GM18507 (cell line): ENCODE measurements at regions not wholly inside any gene's neighbourhood (a gene's known extent, or its start where the extent isn't known, plus 50 kb on each side); places are given as distances from the start of the nearest gene placed in this dataset.

Experiments
- DNase-seq: peaks from one replicate; pipeline ENCODE4 v3.0.0; 2011; ENCODE audit warnings: low read depth; ENCODE audit not compliant: insufficient read length; ENCODE audit errors: extremely low spot score
- FAIRE-seq: peaks from 2 replicates; lab custom pipeline; 2011; peaks lifted over from hg19 to GRCh38; lab: Jason Lieb, UNC

DNA sequence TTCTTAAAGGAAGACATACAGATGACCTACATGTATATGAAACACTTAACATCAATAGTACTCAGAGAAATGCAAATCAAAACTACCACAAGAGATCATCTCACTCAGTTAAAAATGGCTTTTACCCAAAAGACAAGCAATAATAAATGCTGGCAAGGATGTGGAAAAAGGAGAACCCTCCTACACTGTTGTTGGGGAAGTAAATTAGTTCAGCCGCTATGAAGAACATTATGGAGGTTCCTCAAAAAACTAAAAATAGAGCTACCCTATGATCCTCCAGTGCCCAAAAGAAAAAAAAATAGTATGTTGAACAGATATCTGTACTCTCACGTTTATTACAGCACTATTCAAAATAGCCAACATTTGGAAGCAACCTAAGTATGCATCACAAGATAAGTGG, 1579.4 kb upstream of the TMEFF2 start:
- FAIRE-seq: no peak
- DNase-seq: no peak

DNA sequence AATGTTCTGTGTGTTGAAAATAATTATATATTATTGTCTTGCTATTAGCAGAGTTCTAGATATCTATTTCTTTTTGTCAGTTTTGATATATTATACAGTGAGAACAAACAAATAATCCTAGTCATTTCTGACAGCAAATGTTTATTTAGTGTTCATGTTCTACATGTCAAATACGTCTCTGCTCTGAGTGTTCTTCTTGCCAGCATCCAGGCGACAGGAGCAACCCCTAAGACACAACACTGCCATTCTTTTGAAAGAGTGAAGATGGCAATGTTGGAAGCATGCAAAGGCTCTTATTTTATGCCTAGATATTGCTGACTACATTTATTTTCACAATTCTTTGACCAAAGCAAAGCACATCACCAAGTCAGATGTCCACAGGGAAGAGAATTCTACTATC, 1556.6 kb upstream of the TMEFF2 start:
- FAIRE-seq: no peak
- no peak for DNase-seq

DNA sequence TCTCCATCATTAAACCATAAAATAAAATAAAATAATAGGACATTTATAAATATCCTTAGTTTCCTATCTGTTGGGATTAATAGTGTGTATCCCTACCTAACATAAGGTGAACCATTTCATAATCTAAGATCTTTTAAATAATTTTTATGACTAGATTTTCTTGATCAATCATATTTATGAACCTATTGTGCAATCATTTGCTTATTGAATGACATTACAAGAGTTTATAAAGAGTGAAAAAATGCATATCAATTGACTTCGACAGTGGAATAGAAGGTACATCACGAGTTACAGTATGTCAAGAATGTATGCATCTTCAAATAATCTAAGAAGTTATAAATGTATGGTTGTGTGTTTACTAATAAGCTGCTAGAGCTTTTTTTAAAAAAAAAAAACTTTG, 1554.8 kb upstream of the TMEFF2 start:
- FAIRE-seq (no peak), DNase-seq (no peak)

DNA sequence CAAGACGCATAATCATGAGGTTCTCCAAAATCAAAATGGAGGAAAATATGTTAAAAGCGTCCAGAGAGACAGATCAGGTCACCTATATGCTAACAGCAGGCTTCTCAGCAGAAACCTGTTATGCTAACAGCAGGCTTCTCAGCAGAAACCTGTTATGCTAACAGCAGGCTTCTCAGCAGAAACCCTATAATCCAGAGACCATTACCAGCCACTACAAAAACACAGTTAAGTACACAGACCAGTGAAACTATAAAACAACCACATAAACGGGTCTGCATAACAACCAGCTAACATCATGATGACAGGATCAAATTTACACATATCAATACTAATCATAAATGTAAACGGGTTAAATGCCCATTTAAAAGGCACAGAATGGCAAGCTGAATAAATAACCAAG, 1548.4 kb upstream of the TMEFF2 start:
- no peak for DNase-seq
- no peak for FAIRE-seq

DNA sequence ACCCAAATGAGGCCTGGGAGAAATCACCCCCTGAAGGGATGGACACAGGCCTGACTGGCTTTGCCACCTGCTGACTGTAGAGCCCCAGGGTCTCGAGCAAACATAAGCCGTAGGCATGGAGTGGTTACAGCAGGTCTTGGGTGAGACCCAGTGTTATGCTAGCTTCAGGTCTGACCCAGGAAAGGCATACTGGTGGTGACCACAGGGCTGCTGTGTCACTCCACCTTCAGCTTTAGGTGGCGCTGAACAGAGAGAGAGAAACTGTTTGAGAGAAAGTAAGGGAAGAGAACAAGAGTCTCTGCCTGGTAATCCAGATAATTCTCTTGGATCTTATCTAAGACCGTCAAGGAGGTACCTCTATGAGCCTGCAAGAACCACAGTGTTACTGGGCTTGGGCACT, 1544.2 kb upstream of the TMEFF2 start:
- DNase-seq: no peak
- FAIRE-seq: no peak

DNA sequence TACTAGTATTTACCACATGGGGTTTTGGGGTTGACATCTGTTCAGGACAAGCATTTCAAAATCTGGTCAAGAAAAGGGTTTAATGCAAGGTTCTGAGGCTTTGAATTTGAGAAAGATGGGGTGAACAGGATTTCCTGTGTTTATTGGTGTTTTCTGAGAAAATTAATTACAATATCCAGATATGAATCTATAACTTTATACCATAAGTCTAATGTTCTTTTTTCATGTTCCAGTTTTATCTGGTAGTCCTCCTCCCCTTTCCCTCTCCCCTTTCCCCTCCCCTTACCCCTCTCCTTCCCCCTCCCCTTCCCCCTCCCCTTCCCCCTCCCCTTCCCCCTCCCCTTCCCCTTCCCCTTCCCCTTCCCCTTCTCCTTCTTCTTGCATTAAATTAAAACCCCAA, 1518.2 kb upstream of the TMEFF2 start:
- FAIRE-seq (no peak), DNase-seq (no peak)

DNA sequence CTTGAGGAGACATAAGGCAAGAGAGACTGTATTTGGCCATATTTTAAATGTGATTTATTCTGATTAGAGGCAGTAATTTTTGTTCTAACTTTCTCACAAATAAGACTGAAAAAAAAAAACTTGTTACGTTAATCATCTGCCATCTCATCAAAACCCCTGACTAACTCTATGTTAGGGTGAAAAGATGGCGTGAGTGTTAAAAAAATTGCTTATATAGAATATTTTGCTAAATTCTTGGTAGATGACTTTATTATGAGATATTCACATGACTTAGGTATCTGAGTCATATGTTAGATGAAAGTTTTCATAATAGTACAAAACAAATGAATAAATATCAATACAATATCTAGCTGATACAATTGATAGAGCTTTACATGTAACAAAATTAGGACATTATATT, 1508.7 kb upstream of the TMEFF2 start:
- no peak for FAIRE-seq
- no peak for DNase-seq

DNA sequence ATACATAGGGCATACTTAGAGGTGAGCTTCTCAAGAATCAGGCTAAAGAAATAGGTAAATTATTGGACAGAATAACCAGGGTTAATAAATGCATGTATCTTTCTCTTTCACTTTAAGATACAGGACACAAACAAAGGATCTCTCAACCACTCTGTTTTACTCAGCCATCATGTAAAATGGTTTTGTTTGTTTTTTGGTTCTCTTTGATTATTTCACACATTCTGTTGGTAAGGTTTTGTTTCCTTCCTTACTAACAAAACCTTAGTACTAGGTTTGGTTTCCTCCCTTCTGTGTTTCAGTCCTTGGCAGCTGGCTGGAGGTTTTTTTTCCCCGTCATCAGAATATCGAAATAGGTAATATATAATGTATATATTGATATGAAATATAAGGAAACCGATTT, 1506.8 kb upstream of the TMEFF2 start:
- FAIRE-seq: no peak
- DNase-seq: no peak

DNA sequence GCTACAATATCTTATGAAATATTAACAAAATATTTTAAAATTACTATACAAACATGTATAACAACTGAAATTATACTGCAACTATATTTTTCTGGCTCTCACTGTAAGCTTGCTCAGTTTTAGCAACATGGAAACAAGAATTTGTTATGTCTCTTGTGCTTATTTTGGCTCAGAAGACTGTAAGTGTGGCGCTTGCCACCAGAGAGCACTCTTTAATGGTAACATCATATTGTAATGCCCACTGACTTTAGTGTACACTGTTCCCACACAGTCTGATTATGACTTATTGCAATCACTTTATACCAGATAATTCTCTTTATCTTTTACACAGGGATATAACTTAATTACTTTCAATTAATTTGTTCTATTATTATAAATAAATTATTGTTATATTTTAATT, 1500.6 kb upstream of the TMEFF2 start:
- FAIRE-seq (no peak), DNase-seq (no peak)

DNA sequence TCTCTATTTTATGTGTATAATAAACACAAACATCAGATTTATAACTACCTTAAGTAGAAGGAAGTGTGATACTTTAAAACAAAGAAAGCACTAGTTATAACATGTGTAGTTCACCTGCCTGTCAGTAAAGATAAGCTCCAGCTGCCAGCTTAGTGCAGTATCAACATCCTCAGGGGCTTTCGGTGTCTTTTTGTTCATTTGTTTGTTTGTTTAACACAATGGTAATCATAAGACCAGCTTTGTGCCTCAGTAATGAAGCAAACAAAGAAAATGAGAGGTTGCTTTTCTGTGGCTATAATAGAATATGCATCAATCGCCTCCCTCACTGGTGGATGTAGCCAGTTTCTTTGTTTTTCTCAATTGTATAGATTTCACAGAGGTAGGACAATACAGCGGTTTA, 1499.0 kb upstream of the TMEFF2 start:
- no peak for FAIRE-seq

DNA sequence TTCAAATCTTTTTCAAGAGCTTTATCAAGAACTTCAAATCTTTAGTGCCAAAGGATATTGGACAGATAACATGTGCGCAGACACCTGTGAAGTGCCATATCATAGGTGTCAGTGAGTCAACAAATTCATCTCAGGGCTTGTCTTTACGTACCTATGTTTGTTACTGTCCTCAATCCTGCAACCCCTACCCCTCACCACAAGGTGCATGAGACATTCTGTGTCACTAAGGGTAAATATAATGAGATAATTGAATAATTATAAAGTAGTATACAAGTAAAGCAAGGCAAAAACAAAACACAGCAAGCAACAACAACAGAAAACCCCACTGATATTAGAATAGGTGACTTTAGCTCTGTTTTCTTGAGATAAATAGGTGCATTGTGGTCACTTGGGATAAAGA, 1495.8 kb upstream of the TMEFF2 start:
- no peak for DNase-seq

More for the DNA sequence above, 1499.0 kb upstream of the TMEFF2 start:
- no peak for DNase-seq

DNA sequence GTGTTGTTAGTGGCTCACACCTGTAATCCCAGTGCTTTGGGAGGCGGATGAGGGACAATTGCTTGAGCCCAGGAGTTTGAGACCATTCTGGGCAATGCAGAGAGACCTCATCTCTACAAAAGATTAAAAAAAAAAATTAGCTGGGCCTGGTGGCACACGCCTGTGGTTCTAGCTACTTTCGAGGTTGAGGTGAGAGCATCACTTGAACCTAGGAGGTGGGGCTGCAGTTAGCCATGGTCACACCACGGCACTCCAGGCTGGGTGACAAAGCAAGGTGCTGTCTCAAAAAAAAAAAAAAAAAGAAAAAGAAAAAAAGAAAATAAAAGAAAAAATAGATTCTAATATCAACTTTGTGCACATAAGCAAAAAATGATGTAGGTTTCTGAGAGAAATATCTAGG, 1492.5 kb upstream of the TMEFF2 start:
- no peak for DNase-seq
- FAIRE-seq: no peak

More for the DNA sequence above, 1495.8 kb upstream of the TMEFF2 start:
- no peak for FAIRE-seq

DNA sequence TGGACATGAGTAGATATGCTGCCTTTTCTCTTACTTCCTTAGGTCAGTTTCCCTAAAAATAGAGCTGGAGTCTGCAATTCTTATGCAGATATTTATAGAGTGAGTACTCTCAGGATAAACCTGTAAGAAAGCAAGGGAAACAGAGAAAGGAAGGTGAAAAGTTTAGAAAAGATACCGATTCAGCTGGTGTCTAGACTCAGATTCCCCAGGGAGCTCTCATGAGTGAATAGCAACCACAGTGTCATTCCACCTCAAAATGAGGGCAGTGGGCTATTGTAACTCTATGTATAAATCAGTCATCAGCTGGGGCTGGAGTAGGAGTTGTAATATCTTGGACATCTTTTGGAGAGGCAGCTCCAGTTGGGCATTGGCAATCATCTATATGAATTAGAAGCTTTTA, 1485.1 kb upstream of the TMEFF2 start:
- DNase-seq (no peak), FAIRE-seq (no peak)

DNA sequence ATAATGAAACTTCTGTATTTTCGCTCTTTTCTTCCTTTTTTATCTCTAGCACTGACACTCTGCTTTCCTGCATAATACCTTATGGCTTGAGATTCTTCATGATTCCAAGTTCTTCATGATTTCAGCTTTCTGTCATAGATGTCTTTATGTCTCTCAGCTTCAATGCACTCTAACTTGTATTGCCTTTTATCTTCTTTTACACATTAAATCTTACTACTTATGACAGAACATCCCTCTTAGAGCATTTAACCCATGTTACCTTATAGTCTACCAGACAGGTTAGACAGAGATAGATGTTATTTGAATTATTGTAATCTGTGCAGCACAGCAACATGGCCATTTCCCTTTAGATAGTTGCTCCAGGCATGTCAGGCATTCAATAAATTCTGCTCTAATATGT, 1475.7 kb upstream of the TMEFF2 start:
- no peak for FAIRE-seq

DNA sequence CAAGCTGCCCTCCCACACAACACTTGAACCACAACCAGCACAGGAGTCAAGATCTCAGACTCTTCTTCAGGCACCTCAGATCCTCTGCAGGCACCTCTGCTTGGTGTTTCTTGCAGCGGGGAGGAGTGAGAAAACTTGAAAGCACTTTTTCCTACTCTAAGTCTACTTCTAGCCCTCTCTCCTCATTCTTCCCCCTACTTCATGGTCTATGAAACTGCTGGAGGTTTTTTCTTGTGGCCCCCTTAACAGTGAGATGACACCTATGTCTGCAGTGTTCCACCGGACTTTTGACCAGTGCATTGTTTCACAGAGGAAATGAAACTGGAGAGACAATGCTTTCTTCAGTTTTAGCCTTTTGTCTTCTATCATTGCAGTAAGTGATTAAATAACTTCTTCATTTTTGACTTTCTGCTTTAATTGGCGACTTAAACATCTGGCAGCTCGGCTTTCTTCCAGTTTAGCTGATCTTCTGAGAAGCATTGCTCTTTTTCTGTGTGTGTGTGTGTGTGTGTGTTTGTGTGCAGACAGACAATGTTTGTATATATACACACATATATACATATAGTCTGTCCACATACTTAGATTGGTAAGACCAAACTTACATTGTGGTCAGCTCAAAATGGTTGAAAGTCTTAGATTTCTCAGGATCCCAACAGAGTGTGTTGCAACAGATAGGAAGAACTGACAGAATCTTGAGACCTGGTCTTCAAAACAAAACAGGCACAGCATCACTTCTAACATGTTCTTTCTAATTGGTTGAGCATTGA, 1474.0 kb upstream of the TMEFF2 start:
- FAIRE-seq (no peak), DNase-seq (no peak)

More for the DNA sequence above, 1475.7 kb upstream of the TMEFF2 start:
- DNase-seq: no peak

DNA sequence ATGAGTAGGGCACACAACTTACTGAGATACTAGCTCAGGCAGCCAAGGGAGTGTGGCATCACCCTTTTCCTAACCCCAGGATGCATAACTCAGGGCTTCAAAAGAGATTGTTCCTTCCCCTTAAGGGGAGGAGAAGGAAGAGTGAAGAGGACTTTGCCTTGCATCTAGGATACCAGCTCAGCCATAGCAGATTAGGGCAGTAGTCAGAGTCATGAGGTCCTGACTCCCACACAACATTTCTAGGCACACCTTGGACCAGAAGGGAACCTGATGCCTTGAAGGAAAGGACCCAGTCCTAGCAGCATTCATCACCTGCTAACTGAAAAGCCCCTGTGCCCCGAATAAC, 1433.2 kb upstream of the TMEFF2 start:
- FAIRE-seq (no peak), DNase-seq (no peak)

DNA sequence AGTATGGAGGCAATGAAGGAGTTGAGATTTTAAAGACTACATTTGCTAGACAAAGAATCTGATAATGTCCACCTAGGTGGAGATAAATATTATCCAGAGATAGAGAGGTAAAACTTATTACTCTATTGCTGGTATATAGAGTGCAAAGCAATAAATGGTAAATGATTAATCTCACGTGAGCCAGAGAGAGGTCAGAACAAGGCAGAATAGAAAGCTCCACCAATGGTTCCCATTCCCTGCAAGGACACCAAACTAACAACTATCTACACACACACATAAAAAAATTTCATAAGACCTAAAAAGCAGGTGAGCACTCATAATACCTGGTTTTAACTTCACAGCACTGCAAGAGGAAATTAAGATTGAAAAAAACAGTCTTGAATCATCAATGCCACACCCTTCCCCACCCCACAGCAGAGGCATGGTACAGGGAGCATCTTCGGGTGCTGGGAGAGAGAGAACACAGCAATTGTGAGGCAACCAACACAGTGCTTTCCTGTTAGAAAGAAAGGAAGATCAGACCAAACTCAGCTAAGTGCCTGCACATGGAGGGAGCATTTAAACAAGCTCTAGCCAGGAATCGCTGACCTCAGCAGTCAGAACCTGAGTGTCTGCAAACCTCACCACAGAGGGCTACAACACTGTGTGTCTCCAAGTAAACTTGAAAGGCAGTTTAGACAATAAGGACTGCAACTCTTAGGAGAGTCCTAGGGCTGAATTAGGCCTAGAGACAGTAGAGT, 1432.6 kb upstream of the TMEFF2 start:
- DNase-seq (no peak), FAIRE-seq (no peak)

DNA sequence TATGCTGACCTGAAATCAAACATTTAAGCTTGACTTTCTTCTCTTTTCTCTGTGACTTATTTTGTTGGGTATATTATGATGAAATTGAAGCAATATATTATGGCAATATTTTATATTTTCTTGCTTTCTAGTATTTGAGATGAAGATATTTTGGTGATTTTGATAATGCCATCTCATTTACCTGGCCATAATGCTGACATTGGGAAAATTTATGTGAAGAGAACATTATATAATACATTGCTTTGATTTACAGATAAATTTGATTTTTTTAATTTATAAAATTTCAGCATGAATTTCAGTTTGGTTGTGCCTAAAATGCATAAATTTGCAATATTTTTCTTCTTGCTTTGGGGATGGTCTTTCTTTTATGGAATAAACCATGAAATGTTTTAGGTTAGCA, 1413.7 kb upstream of the TMEFF2 start:
- DNase-seq (no peak), FAIRE-seq (no peak)

DNA sequence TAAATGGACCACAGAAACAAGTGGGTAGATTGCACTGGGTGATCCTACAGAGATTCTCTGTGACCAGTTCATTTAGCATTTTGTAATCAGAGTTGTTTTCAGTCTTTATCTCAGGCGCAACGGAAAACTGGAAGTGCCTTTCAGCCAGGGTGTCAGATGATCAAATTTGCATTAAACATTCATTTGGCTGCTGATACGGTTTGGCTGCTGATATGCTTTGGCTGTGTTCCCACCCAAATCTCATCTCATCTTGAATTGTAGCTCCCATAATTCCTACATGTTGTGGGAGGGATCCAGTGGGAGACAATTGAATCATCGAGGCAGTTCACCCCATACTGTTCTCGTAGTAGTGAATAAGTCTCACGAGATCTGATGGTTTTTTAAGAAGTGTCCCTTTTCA, 1396.1 kb upstream of the TMEFF2 start:
- FAIRE-seq (no peak), DNase-seq (no peak)

DNA sequence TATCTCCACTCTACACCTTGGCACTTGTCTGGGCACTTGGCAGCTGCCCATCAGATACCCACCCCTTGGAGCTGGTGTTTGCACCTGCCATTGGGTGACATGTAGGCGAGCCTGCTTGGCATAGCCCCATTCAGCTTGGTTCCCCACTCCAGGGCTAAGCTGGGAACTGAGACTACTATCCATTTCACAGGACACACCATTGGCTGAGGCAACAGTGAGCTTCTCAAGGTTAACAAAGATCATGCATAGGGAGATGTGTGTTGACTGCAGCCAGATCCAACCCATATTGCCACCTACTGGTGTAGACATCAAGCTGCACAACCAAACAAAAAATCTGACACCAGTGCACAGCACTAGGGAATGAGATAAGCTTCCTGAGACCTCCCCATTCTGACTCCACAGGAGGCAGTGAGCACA, 1389.8 kb upstream of the TMEFF2 start:
- no peak for DNase-seq
- FAIRE-seq: no peak

DNA sequence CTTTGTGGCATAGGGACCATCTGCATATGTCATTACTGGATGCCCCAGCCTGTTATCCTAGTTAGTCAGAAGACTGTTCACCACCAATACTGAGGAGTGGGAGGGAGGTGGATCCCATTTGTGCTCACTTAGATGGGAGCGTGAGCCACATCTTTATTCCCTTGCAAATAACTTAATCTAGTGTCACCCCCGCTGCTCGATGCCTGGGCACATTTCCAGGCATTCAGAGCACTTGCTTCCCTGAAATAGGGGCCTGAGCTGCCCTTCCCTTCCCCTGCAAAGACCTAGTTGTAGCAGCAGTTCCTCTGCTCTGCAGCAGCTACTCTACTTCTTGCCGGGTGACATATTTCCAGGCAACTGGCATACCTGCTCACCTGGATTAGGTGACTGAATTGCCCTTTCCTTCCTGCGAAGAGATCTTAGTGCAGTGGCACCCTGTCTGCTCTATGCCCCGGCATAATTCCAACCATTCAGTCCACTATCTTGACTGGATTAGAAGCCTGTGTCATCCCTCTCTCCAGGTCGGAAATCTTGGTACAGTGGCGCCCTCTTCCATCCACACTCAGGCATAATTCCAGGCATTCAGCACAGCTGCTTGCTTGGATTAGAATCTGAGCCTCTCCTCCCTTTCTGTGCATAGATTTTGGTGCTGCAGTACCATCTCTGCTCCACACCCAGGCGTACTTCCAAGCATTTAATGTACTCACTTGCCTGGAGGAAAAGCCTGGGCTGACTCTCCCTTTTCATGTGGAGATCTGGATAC, 1389.1 kb upstream of the TMEFF2 start:
- DNase-seq: no peak

More for the DNA sequence above, 1389.1 kb upstream of the TMEFF2 start:
- no peak for FAIRE-seq
